ENCODE measurements at regions not wholly inside any gene's neighbourhood (a gene's known extent, or its start where the extent isn't known, plus 50 kb on each side); places are given as distances from the start of the nearest gene placed in this dataset.

GRCh38 chr2:144078106-144078505 lies 441.8 kb downstream of the ZEB2 start:
- DNase-seq = no peak

GRCh38 chr2:144074450-144074849 lies 445.5 kb downstream of the ZEB2 start:
- DNase-seq = no peak

- DNase-seq = no peak
Measured at GRCh38 chr2:144071461-144071860, 448.5 kb downstream of the ZEB2 start.

DNA sequence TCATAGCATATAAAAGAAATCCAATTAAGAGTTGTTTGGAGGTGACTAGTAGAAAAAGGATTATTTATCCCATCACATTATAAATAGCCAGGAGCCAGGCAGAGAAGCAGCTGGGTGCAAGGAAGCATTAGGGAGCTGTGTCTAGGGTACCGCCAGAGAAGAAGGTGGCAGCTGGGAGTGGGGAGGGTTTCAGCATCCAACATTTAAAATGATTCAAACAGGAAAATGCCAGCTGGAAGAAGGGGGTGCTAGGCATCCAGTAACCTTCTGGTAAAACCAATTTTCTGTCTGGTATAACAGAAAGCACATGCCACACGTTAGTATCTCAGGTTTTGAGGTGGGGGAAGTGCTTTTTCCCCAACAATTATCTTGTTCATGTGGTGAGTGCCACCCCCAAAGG lies 452.4 kb downstream of the ZEB2 start:
- no peak for DNase-seq

DNA sequence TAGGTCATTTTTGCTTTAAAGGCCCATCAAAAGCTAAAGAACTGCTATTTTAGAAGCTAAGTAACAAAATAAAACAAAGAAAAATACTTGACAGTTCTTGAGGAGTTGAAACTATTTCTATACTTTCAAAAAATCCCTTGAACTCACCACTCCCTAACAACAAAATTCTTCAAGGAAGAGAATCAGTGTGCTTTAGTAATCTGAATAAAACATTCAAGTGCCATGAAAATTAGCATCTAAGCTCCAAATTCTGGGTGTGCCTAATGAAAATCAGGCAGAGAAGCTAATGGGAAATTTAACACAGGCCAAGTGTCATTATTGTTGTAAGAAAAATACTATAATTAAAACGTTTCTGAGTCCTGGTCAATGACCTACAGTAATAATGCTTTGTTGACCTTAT lies 456.3 kb downstream of the ZEB2 start:
- DNase-seq = no peak

- DNase-seq = no peak
Measured at GRCh38 chr2:144054911-144055310, 465.0 kb downstream of the ZEB2 start.

GRCh38 chr2:144052083-144052482 lies 467.8 kb downstream of the ZEB2 start:
- no peak for DNase-seq

- DNase-seq = no peak
Measured at GRCh38 chr2:144049137-144049536, 470.8 kb downstream of the ZEB2 start.

DNA sequence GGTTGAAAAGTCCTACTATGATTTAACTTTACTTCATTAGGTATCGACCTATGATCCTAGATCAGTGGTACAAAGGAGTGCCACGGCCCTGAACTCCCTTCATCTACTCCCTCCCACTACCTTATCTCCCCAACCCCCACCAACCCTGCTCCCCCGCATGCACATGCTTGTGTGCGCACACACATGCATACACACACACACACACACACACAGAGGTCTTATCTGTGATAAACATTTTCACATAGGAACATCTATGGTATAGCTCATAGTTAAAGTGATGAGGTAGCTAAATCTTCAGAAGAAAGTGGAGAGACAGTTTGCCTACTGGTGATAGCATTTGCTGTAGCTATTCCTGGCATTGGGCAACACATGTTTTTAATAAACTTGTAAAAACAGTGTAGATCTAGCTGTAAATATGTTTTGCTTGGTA lies 471.3 kb downstream of the ZEB2 start:
- DNase-seq = no peak

DNA sequence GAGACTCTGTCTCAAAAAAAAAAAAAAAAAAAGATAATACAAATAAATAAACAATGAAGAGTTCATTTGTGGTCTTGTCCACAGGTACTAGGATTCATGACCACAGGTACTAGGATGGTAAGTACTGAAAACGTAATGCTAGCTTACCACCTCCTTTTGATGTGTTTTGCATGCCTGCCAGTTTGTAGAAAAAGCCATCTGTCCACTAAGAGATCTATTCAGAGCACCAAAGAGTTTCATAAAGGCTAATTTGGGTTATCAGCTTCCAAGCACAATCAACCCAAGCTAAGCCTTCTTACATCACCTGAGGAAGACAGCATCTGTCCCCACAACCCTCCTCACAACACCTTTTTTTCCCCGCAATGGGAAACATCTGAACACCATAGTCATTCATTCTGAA lies 477.2 kb downstream of the ZEB2 start:
- DNase-seq = no peak

DNA sequence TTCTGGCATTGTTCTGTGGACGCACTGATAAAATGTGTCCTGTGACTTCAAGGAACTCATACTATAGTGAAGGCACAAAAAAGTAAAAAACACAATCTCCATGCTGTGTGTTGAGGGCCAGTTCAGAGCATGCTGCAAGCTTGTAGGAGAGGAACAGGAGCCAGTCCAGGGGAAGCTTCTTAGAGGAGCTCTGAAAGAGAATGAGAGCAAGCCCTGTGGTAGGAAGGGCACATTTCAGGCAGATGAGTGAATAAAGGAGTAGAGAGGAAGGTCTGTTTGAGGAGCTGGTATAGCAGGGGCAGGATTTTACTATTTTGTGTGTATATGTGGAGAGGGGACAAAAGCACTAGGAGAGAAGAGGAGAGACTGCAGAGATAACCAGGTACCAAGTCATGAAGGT lies 478.3 kb downstream of the ZEB2 start:
- DNase-seq = no peak

DNA sequence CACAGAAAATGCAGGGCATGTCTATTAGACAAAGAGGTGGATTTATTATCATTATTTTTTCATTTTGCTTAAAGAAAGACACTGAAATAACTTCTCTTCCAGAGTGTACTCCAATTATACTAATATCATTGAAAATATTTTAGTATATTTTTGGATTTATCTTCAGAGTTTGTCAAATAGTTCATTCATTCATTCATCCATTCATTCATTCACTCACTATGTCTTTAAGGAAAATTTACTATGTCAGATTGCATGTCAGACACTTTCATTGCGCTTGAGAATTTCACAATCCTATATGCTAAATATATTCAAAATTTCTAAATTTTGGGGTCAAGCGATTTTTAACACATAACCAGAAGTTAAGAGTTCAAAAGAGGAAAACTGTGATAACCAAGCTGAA lies 479.1 kb downstream of the ZEB2 start:
- no peak for DNase-seq

GRCh38 chr2:144032566-144032965 lies 487.4 kb downstream of the ZEB2 start:
- DNase-seq = no peak

GRCh38 chr2:144030791-144031190 lies 489.1 kb downstream of the ZEB2 start:
- no peak for DNase-seq

GRCh38 chr2:144027593-144027992 lies 492.3 kb downstream of the ZEB2 start:
- DNase-seq = no peak

GRCh38 chr2:144026753-144027152 lies 493.2 kb downstream of the ZEB2 start:
- DNase-seq = no peak

GRCh38 chr2:144020047-144020446 lies 499.9 kb downstream of the ZEB2 start:
- DNase-seq = no peak

- DNase-seq = no peak
Measured at GRCh38 chr2:144015655-144016245, 504.2 kb downstream of the ZEB2 start.

- no peak for DNase-seq
Measured at GRCh38 chr2:144015036-144015435, 504.9 kb downstream of the ZEB2 start.

- DNase-seq = no peak
Measured at GRCh38 chr2:144014103-144014502, 505.8 kb downstream of the ZEB2 start.

GRCh38 chr2:144012304-144012703 lies 507.6 kb downstream of the ZEB2 start:
- no peak for DNase-seq

DNA sequence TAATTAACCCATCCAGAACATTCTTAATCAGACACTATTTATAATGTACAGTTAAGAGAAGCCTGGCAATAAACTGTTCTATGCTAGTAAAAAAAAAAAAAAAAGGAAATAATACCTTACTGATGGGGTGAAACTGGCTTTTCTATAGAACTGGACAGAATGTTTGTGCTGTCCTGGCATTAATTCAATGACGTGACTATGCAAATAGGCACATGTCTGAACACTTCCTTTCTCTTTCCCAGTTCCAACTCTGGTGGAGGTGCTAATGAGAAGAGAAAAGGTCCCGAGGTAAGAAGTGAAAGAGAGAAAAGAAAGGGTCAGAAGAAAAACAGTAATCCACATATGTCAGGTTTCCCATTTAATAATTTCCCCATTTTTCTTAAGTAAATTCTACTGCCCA lies 508.4 kb downstream of the ZEB2 start:
- DNase-seq = no peak

- DNase-seq = no peak
Measured at GRCh38 chr2:144011098-144011497, 508.8 kb downstream of the ZEB2 start.

- no peak for DNase-seq
Measured at GRCh38 chr2:144010096-144010836, 509.7 kb downstream of the ZEB2 start.

- DNase-seq = no peak
Measured at GRCh38 chr2:144006139-144006538, 513.8 kb downstream of the ZEB2 start.
